GM08714 (cell line): ENCODE measurements at regions not wholly inside any gene's neighbourhood (a gene's known extent, or its start where the extent isn't known, plus 50 kb on each side); places are given as distances from the start of the nearest gene placed in this dataset.

Experiments
- H3K4me3 ChIP-seq: fragments of 200-500 bp; sonication (Bioruptor generic); 2 replicates; pipeline ENCODE4 v1.5.1; 2014; ENCODE audit warnings: mild to moderate bottlenecking, low read length, inconsistent platforms
- ZNF274 ChIP-seq: IDR thresholded peaks from 2 replicates; pipeline ENCODE4 v1.6.1; 2012; ENCODE audit warnings: mild to moderate bottlenecking, low read depth, low read length

DNA sequence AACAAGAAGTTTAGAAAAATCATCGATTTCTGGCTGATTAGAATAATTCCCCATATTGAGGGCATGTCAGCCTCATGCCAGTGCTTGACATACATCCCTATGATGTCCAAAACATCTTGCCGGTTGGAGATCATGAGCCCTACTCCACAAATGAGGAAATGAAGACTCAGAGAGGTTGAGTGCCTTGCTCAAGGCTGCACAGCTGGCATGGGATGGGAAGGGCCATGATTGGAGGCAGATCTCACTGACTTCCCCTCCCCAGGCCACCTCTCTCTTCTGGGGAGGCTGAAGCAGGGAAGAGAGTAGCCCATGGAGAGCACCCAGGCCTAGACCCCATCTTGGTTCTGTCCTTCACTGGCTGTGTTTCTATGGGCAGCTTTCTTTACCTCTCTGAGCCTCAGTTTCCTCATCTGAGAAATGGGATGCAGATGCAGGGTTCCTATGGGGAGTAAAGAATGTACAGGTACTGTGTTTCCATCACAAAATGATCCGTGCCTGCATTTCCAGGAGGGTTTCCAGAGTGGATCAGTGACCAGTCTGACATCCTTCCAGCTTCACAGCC, 145.7 kb downstream of the SYF2 start:
- no peak for TF ChIP-seq ZNF274
- H3K4me3 ChIP-seq: no peak overlapping the region

GRCh38 chr1:25084407-25084806, 147.9 kb downstream of the SYF2 start:
- no peak for TF ChIP-seq ZNF274
- H3K4me3 ChIP-seq: no peak overlapping the region

DNA sequence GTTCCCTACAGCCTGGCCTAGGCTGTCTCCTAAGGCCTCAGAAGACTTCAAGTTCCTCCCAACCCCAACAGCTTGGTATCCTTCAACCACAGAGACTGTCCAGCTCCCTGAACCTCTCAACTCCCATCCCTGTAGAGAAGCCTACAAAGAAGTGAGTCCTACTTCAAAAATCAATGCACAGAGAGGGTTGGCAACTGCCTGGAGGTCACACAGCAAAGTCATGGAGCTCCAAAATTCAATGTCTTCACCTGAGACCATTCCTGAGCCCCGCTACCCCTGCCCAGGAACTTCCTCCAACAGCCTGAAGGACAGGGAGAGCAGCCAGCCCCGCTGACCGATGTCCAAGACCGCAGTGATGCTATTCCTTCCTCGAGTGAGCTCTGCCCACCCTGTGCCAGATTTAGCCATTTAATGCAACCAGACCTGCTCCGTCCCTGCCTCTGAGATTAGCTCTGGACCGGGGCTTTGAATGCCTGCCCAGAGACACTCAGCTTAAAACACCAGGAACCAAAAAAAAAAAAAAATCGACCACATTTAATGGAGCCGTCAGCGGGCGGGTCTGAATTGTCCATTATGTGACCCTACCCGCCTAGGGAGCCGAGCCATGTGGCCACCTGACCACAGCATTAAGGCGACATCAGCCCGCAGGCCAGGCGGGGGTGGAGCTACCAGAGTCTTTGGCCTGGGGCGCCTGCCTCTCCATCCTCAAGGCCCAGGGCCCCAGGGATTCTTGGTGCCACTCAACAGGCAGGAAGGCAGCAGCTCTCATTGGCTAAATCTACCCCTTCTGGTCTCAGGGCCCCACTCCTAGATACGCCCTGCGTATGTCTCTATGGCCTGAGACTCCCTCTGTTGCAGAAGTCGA, 148.6 kb downstream of the SYF2 start:
- H3K4me3 ChIP-seq: no peak overlapping the region
- TF ChIP-seq ZNF274: no peak

GRCh38 chr1:25082995-25083394, 149.3 kb downstream of the SYF2 start:
- no peak for TF ChIP-seq ZNF274
- H3K4me3 ChIP-seq: no peak overlapping the region

- H3K4me3 ChIP-seq: no peak overlapping the region
- no peak for TF ChIP-seq ZNF274
Observed at GRCh38 chr1:25082216-25082899, 149.9 kb downstream of the SYF2 start.

DNA sequence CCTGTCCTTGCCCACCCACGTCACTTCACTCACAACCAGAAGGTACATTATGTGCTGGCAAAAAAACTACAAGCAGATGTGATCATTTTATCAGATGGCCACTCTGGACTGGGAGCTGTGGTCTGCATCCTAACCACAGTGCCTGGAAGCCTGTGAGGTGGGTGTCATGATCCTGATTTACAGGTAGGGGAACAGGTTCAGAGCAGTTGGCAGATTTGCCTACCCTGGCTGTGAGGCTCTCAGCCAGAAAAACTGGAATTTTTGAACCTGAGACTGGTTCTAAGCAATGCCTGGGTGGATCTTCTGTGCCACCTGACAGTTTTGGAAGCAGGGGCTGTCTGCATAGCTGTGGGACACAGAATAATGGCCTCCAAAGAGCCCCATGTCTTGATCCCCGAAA, 150.8 kb downstream of the SYF2 start:
- TF ChIP-seq ZNF274: no peak
- no peak overlapping the region for H3K4me3 ChIP-seq

GRCh38 chr1:25080294-25081209, 150.5 kb upstream of the RUNX3 start:
- H3K4me3 ChIP-seq: no peak overlapping the region

DNA sequence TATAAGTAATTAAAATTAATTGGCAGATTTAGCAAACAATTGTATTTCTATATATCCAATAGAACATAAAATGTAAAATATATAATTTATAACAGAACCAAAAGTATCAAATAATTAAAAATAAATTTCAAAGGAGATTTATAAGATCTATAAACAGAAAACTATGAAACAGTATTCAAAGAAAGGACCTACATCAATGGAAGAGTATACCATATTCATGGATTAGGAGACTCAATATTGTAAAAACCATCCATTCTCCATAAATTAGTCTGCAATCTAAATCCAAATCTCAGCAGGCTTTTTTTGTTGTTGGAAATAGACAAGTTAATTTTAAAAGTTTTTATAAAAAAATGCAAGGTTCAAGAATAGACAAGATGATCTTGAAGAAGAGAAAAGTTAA, 149.0 kb upstream of the RUNX3 start:
- no peak for TF ChIP-seq ZNF274
- no peak overlapping the region for H3K4me3 ChIP-seq

More at GRCh38 chr1:25080294-25081209, 150.5 kb upstream of the RUNX3 start:
- no peak for TF ChIP-seq ZNF274

DNA sequence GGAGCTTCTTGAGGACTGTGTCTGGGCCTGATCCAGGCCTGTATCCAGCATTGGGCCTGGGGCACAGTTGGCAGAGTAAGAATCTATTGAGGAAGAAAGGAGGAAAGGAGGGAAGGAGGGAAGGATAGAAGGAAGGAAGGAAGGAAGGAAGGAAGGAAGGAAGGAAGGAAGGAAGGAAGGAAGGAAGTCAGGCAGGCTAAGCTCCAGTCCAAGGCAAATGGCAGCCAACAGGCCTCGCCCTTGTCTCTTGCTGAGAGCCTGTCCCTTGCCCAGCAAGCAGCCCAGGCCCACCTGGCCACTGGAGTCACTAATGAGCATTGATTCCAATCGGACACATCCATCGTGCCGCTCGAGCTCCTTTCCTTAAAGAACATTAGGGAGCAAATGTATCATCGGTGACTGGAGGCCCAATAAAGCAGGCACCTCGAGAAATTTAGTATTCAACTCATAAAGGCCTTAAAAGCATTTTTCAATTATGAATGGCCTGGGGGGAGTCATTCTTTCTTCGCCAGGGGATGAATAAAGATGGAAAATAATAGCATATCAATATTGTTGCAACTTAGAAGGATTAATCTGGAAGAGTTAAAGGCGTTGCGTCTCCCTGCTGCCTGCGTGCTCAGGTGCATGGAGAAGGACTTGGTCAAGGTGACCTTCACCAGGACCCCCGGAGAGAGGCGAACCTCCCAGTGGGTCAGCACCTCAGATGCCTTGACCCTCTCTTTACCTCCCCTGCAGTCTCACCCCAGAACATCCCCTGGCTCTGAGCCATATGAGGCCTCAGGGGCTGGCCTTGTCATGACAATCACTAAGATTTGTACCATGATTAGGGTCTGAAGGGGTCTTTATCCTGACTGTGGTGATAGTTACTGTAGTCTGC, 144.5 kb upstream of the RUNX3 start:
- no peak overlapping the region for H3K4me3 ChIP-seq
- TF ChIP-seq ZNF274: no peak

DNA sequence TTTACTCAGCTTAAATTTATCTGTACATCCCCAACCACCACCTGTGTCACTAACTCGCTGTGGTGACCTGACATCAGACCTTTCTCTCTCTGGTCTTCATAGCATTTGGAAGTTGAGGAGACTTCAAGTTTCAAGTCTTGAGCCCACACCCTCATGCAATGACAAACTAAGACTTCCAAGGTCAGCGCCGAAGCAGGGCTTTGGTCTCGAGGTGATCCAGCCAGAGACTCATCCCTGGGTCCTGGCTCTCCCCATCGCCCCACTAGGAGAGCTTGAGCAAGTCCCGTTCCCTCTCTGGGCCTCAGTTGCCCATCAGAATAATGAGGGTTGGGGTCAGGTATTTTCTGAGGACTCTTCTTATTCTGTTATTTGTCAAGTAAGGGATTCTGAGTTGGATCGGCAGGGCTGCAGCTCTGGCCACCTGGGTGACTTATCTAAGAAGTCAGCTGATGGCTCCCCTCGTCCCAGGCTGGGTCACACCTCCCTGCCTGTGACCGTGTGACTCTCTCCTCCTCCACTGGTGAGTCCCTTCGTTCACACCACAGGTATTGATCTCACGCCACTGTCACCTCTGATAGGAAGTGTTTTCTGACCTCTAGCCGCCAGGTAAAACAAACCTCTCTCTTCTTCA, 143.7 kb upstream of the RUNX3 start:
- TF ChIP-seq ZNF274: no peak

DNA sequence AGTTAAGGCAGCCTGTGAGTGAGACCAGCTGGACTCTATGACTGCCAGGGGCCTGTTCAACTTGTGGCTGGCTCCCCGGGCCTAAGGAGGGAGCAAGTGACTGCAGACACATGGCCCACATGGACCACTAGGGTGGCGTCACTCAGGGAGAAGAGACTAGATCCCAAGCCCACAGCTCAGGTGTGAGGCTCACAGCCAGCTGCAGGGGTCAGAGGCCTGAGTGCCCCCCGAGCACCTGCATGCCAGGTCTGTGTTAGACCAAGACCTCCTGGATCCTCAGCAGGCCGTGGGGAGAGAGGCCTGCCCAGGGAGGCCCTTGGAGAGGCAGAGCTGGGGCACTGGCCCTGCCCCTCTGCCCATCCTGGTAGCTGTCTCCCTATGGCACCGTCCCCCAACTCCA, 142.4 kb upstream of the RUNX3 start:
- no peak overlapping the region for H3K4me3 ChIP-seq
- TF ChIP-seq ZNF274: no peak

More for the DNA sequence above, 143.7 kb upstream of the RUNX3 start:
- H3K4me3 ChIP-seq: no peak overlapping the region

- TF ChIP-seq ZNF274: no peak
- H3K4me3 ChIP-seq: no peak overlapping the region
Observed at GRCh38 chr1:25068829-25069228, 138.8 kb upstream of the RUNX3 start.

- TF ChIP-seq ZNF274: no peak
- H3K4me3 ChIP-seq: no peak overlapping the region
Observed at GRCh38 chr1:25068316-25068715, 138.2 kb upstream of the RUNX3 start.
